HEK293 (cell line): ENCODE measurements at regions not wholly inside any gene's neighbourhood (a gene's known extent, or its start where the extent isn't known, plus 50 kb on each side); places are given as distances from the start of the nearest gene placed in this dataset.
A peak's percentile ranks its signal among the peaks of the same experiment; 100 is the strongest.

Experiments used
- CTCF ChIA-PET: fragments of 350-600 bp; formaldehyde crosslinking; extraction: SDS; loops from one replicate; lab custom pipeline; 2021; ENCODE audit warnings: antibody characterized with exemption; lab: Yijun Ruan, JAX
- POLR2A ChIA-PET: fragments of 300-600 bp; formaldehyde crosslinking; extraction: SDS; loops from one replicate; lab custom pipeline; 2020; ENCODE audit warnings: antibody characterized with exemption, inconsistent platforms; lab: Yijun Ruan, JAX
- H3K27ac ChIP-seq: fragments of 200-500 bp; sonication (Bioruptor generic); 2 replicates; pipeline ENCODE4 v1.5.1; 2014; ENCODE audit warnings: low read depth, low read length, control low read depth, inconsistent platforms; ENCODE audit errors: extremely low read depth
- H3K36me3 ChIP-seq, 2 experiments: fragments of 200-500 bp in 1 of 2; sonication (Bioruptor generic) in 1 of 2; 1 replicate in 1 of 2; 2 replicates in 1 of 2; pipeline ENCODE4 v1.5.1; 2014 to 2017; ENCODE audit warnings: inconsistent platforms in 2 of 2, low read length in 2 of 2; ENCODE audit not compliant: control insufficient read depth in 2 of 2, insufficient read depth in 1 of 2
- H3K4me1 ChIP-seq: fragments of 200-500 bp; sonication (Bioruptor generic); 2 replicates; pipeline ENCODE4 v1.5.1; 2014; ENCODE audit warnings: mild to moderate bottlenecking, low read length, inconsistent platforms; ENCODE audit not compliant: control insufficient read depth, insufficient read depth
- H3K4me3 ChIP-seq: 2 replicates; pipeline ENCODE4 v1.5.1; 2011; ENCODE audit warnings: low read depth, mild to moderate bottlenecking, control low read depth, low read length, moderate library complexity
- H3K9me3 ChIP-seq: fragments of 200-500 bp; sonication (Bioruptor generic); 2 replicates; pipeline ENCODE4 v1.5.1; 2014; ENCODE audit warnings: low read depth, low read length, inconsistent platforms; ENCODE audit not compliant: control insufficient read depth, insufficient read depth
- ATF2 ChIP-seq: fragments of 450-650 bp; formaldehyde crosslinking; IDR thresholded peaks from 2 replicates; pipeline ENCODE4 v1.5.1; 2016; ENCODE audit warnings: missing biosample characterization, missing genetic modification characterization, low read depth
- HOXA7 ChIP-seq: sonication (generic); formaldehyde crosslinking; IDR thresholded peaks from 2 replicates; pipeline ENCODE4 v1.8.1; 2022; ENCODE audit warnings: missing genetic modification reagents, borderline replicate concordance
- PBX3 ChIP-seq: sonication (generic); formaldehyde crosslinking; IDR thresholded peaks from 2 replicates; pipeline ENCODE4 v1.8.1; 2022; ENCODE audit warnings: mild to moderate bottlenecking, moderate library complexity, missing genetic modification reagents
- REST ChIP-seq: fragments of 450-650 bp; formaldehyde crosslinking; IDR thresholded peaks from 2 replicates; pipeline ENCODE4 v1.5.1; 2016; ENCODE audit warnings: missing biosample characterization, missing genetic modification characterization
- SCRT1 ChIP-seq: fragments of 450-650 bp; formaldehyde crosslinking; IDR thresholded peaks from 2 replicates; pipeline ENCODE4 v1.5.1; 2016; ENCODE audit warnings: missing biosample characterization, missing genetic modification characterization, borderline replicate concordance
- SETDB1 ChIP-seq: IDR thresholded peaks from one replicate; pipeline ENCODE4 v1.6.1; 2017; ENCODE audit warnings: mild to moderate bottlenecking, low read length, moderate library complexity, mixed read lengths; ENCODE audit not compliant: insufficient read length
- ZNF121 ChIP-seq: fragments of 450-650 bp; formaldehyde crosslinking; IDR thresholded peaks from 2 replicates; pipeline ENCODE4 v1.5.1; 2016; ENCODE audit warnings: missing biosample characterization, missing genetic modification characterization
- ZNF133 ChIP-seq: fragments of 450-650 bp; formaldehyde crosslinking; IDR thresholded peaks from 2 replicates; pipeline ENCODE4 v1.5.1; 2016; ENCODE audit warnings: missing biosample characterization, missing genetic modification characterization
- ZNF202 ChIP-seq: fragments of 450-650 bp; formaldehyde crosslinking; IDR thresholded peaks from 2 replicates; pipeline ENCODE4 v1.5.1; 2016; ENCODE audit warnings: missing biosample characterization, missing genetic modification characterization, borderline replicate concordance
- ZNF221 ChIP-seq: fragments of 450-650 bp; formaldehyde crosslinking; IDR thresholded peaks from 2 replicates; pipeline ENCODE4 v1.5.1; 2017; ENCODE audit warnings: missing biosample characterization, missing genetic modification characterization, borderline replicate concordance
- ZNF280D ChIP-seq: fragments of 450-650 bp; formaldehyde crosslinking; IDR thresholded peaks from 2 replicates; pipeline ENCODE4 v1.5.1; 2016; ENCODE audit warnings: missing biosample characterization, missing genetic modification characterization
- ZNF398 ChIP-seq: fragments of 450-650 bp; formaldehyde crosslinking; IDR thresholded peaks from 2 replicates; pipeline ENCODE4 v1.5.1; 2017; ENCODE audit warnings: missing biosample characterization, missing genetic modification characterization
- ZNF426 ChIP-seq: fragments of 450-650 bp; formaldehyde crosslinking; IDR thresholded peaks from 2 replicates; pipeline ENCODE4 v1.5.1; 2017; ENCODE audit warnings: missing biosample characterization, missing genetic modification characterization, mild to moderate bottlenecking, inconsistent platforms, moderate library complexity
- ZNF514 ChIP-seq: fragments of 450-650 bp; formaldehyde crosslinking; IDR thresholded peaks from 2 replicates; pipeline ENCODE4 v1.5.1; 2016; ENCODE audit warnings: missing biosample characterization, missing genetic modification characterization
- ZNF518A ChIP-seq: fragments of 450-650 bp; formaldehyde crosslinking; conservative IDR thresholded peaks from 2 replicates; pipeline ENCODE4 v1.5.1; 2016; ENCODE audit warnings: low read depth, missing biosample characterization, missing genetic modification characterization
- ZNF521 ChIP-seq: fragments of 450-650 bp; formaldehyde crosslinking; IDR thresholded peaks from 2 replicates; pipeline ENCODE4 v1.5.1; 2017; ENCODE audit warnings: missing biosample characterization, mild to moderate bottlenecking, missing genetic modification characterization
- ZNF549 ChIP-seq: fragments of 450-650 bp; IDR thresholded peaks from 2 replicates; pipeline ENCODE4 v1.5.1; 2018; ENCODE audit warnings: missing biosample characterization, missing genetic modification characterization, mild to moderate bottlenecking, inconsistent platforms, moderate library complexity
- ZNF626 ChIP-seq: fragments of 450-650 bp; sonication (Bioruptor Pico); formaldehyde crosslinking; IDR thresholded peaks from 2 replicates; pipeline ENCODE4 v1.5.1; 2018; ENCODE audit warnings: missing biosample characterization, missing genetic modification characterization, inconsistent platforms
- ZSCAN18 ChIP-seq: fragments of 450-650 bp; formaldehyde crosslinking; IDR thresholded peaks from 2 replicates; pipeline ENCODE4 v1.5.1; 2016; ENCODE audit warnings: missing biosample characterization, missing genetic modification characterization

GRCh38 chr7:46468753-46469356 is 547.8 kb upstream of the IGFBP3 start:
- Histone ChIP-seq H3K36me3 (no peaks in the 10 kb centered on the region), H3K4me3 (no peak overlapping the region)
- CTCF ChIA-PET = no interaction called here
- TF ChIP-seq ATF2 (tag by site-specific recombination) = no peak
- TF ChIP-seq ZNF518A (tag by site-specific recombination) = peak; percentile 50; the same call in 1 of the 2 replicates
- no peak for TF ChIP-seq ZNF514 (tag by site-specific recombination)
- TF ChIP-seq ZNF280D (tag by site-specific recombination) = peak; percentile 98
- TF ChIP-seq ZSCAN18 (tag by site-specific recombination) = no peak
- no peak for TF ChIP-seq ZNF426
- no peak for TF ChIP-seq ZNF202 (tag by site-specific recombination)
- peak; percentile 42; the same call in 1 of the 2 replicates for TF ChIP-seq REST
- TF ChIP-seq ZNF221 = no peak
- no peak; the same call in 1 of the 2 replicates for TF ChIP-seq ZNF549
- no peak for TF ChIP-seq HOXA7 (CRISPR knock-in tag)
- TF ChIP-seq SCRT1 (tag by site-specific recombination) = no peak
- no peak for TF ChIP-seq ZNF398 (tag by site-specific recombination)
- TF ChIP-seq ZNF133 (tag by site-specific recombination) = no peak
- TF ChIP-seq ZNF521 (tag by site-specific recombination) = no peak
- no peak for TF ChIP-seq PBX3 (CRISPR knock-in tag)
- no peak for TF ChIP-seq ZNF121 (tag by site-specific recombination)
- TF ChIP-seq SETDB1 = peak; percentile 99
- TF ChIP-seq ZNF626 (tag by site-specific recombination) = peak; percentile 88

More at GRCh38 chr7:46468753-46469356, 547.8 kb upstream of the IGFBP3 start:
- Histone ChIP-seq H3K9me3 (no peaks in the 10 kb centered on the region), H3K4me1 (no peaks in the 10 kb centered on the region), H3K27ac (no peak overlapping the region)
- POLR2A ChIA-PET = no interaction called here
